SU-DHL-6 (cell line): ENCODE measurements at regions not wholly inside any gene's neighbourhood (a gene's known extent, or its start where the extent isn't known, plus 50 kb on each side); places are given as distances from the start of the nearest gene placed in this dataset.

ENCODE experiments used
- H2AFZ ChIP-seq: fragments of 200-600 bp; sonication (generic); 2 replicates; pipeline ENCODE4 v1.6.1; 2014; ENCODE audit warnings: low read depth, mild to moderate bottlenecking, moderate library complexity, mixed read lengths, antibody characterized with exemption, low read length; ENCODE audit not compliant: severe bottlenecking
- H3F3A ChIP-seq: fragments of 200-600 bp; shearing (Covaris generic); 2 replicates; pipeline ENCODE4 v1.6.0; 2016; ENCODE audit warnings: antibody characterized with exemption, mild to moderate bottlenecking; ENCODE audit not compliant: insufficient read depth
- H3K27ac ChIP-seq: fragments of 200-600 bp; sonication (generic); 2 replicates; pipeline ENCODE4 v1.5.1; 2016; ENCODE audit warnings: low read depth, mild to moderate bottlenecking, low read length, moderate library complexity, mixed read lengths
- H3K27me3 ChIP-seq: fragments of 200-600 bp; sonication (generic), shearing (Covaris generic); 2 replicates; pipeline ENCODE4 v1.6.0; 2014; ENCODE audit warnings: mild to moderate bottlenecking, low read length
- H3K36me3 ChIP-seq: fragments of 200-600 bp; sonication (generic); 2 replicates; pipeline ENCODE4 v1.6.1; 2014; ENCODE audit warnings: mild to moderate bottlenecking, low read length, mixed read lengths
- H3K4me2 ChIP-seq: fragments of 300-600, 200-600 bp; shearing (Covaris generic), sonication (generic); 2 replicates; pipeline ENCODE4 v1.6.0; 2014; ENCODE audit warnings: low read length, low read depth, mild to moderate bottlenecking; ENCODE audit not compliant: poor library complexity, severe bottlenecking
- H3K4me3 ChIP-seq: fragments of 200-600 bp; sonication (generic); 2 replicates; pipeline ENCODE4 v1.5.1; 2014; ENCODE audit warnings: antibody characterized with exemption, low read length, mild to moderate bottlenecking, mixed read lengths; ENCODE audit not compliant: insufficient read depth, poor library complexity, severe bottlenecking
- H3K79me2 ChIP-seq: fragments of 200-600 bp; sonication (generic); 2 replicates; pipeline ENCODE4 v1.6.1; 2014; ENCODE audit warnings: mild to moderate bottlenecking, low read length, moderate library complexity; ENCODE audit not compliant: insufficient read depth
- H3K9ac ChIP-seq: fragments of 200-600 bp; sonication (generic); 2 replicates; pipeline ENCODE4 v1.7.0; 2014; ENCODE audit warnings: mild to moderate bottlenecking, low read length
- H3K9me2 ChIP-seq: fragments of 200-600 bp; sonication (generic); replicated peaks from 2 replicates; pipeline ENCODE4 v1.6.1; 2014; ENCODE audit warnings: low read length; ENCODE audit not compliant: insufficient read depth
- H3K9me3 ChIP-seq: fragments of 200-600 bp; sonication (generic); 2 replicates; pipeline ENCODE4 v1.6.1; 2014; ENCODE audit warnings: low read length, mixed read lengths; ENCODE audit not compliant: insufficient read depth
- H4K20me1 ChIP-seq: fragments of 200-600 bp; sonication (generic); 2 replicates; pipeline ENCODE4 v1.6.1; 2014; ENCODE audit warnings: low read depth, mild to moderate bottlenecking, antibody characterized with exemption, low read length, moderate library complexity, mixed read lengths
- EZH2phosphoT487 ChIP-seq: fragments of 200-600 bp; sonication (generic), shearing (Covaris generic); conservative IDR thresholded peaks from 2 replicates; pipeline ENCODE4 v1.6.1; 2018; ENCODE audit warnings: mild to moderate bottlenecking, antibody characterized with exemption, low read length, moderate library complexity, mixed read lengths
- TF ChIP-seq, protein P1 (sequence below): fragments of 200-600 bp; sonication (generic); IDR thresholded peaks from one replicate; pipeline ENCODE4 v1.5.1; 2017; ENCODE audit warnings: antibody characterized with exemption, mild to moderate bottlenecking, low read length, moderate library complexity; ENCODE audit not compliant: insufficient read depth, poor library complexity, severe bottlenecking

DNA sequence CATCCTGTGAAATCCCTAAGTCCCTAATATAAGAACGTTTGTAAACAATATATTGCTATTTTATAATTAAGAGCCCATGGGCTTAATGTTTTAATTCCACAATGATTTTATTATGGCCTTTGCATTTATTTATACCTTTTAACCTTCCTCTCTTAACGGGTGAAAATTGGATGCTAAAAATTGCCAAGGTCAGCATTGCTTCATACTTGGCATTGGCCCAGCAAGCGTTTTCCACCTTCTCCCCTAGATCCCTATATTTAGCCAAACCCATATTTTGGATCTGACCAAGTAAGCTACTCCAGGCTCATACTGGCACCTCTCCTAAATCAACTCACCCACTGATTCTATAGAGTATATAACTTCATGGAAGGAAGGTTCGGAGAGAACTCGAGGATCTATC, 188.0 kb upstream of the NR2F2 start:
- Histone ChIP-seq H3F3A (no peaks in the 10 kb centered on the region), H3K36me3 (no peaks in the 10 kb centered on the region), H2AFZ (no peak overlapping the region), H3K4me2 (no peak overlapping the region), H3K9me3 (0 out of 2 replicates have a peak, but pooled peaks cover 4% of the 10 kb centered on the region), H3K27me3 (no peaks in the 10 kb centered on the region), H3K4me3 (no peak overlapping the region), H3K27ac (no peak overlapping the region), H3K79me2 (no peaks in the 10 kb centered on the region), H3K9me2 (no peaks in the 10 kb centered on the region), H4K20me1 (no peaks in the 10 kb centered on the region), H3K9ac (no peak overlapping the region)
- no peak for TF ChIP-seq EZH2phosphoT487
- TF ChIP-seq, protein P1, sequence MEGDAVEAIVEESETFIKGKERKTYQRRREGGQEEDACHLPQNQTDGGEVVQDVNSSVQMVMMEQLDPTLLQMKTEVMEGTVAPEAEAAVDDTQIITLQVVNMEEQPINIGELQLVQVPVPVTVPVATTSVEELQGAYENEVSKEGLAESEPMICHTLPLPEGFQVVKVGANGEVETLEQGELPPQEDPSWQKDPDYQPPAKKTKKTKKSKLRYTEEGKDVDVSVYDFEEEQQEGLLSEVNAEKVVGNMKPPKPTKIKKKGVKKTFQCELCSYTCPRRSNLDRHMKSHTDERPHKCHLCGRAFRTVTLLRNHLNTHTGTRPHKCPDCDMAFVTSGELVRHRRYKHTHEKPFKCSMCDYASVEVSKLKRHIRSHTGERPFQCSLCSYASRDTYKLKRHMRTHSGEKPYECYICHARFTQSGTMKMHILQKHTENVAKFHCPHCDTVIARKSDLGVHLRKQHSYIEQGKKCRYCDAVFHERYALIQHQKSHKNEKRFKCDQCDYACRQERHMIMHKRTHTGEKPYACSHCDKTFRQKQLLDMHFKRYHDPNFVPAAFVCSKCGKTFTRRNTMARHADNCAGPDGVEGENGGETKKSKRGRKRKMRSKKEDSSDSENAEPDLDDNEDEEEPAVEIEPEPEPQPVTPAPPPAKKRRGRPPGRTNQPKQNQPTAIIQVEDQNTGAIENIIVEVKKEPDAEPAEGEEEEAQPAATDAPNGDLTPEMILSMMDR = no peak

DNA sequence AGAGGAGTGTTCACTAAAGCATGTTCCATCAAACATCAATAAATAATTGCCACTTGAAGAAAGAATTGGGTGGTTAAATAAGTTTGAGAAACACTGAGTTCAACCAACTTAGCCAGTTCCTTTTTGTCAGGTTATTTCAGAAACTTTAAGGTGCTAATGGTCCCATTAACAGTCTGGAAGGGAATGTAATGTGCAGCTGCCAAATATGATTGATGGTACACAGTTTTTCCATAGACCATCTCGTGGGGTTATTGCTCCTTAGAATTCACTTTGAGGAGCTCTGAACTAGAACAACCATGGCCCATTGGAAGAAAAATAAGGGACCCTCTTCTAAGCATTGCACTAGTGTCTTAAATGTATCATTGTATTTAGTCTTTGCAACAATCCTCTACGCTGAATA, 185.8 kb upstream of the NR2F2 start:
- TF ChIP-seq, protein P1 = no peak
- TF ChIP-seq EZH2phosphoT487 = no peak
- no peak overlapping the region for H3K9ac ChIP-seq
- 0 out of 2 replicates have a peak, but pooled peaks cover 4% of the 10 kb centered on the region for H3K9me3 ChIP-seq
- H3K27me3 ChIP-seq = no peaks in the 10 kb centered on the region
- H2AFZ ChIP-seq = no peak overlapping the region
- H3K9me2 ChIP-seq = no peaks in the 10 kb centered on the region
- H3K4me2 ChIP-seq = no peak overlapping the region
- H3K36me3 ChIP-seq = no peaks in the 10 kb centered on the region
- H3K79me2 ChIP-seq = no peaks in the 10 kb centered on the region
- H4K20me1 ChIP-seq = no peaks in the 10 kb centered on the region
- H3F3A ChIP-seq = no peaks in the 10 kb centered on the region
- H3K27ac ChIP-seq = no peak overlapping the region
- H3K4me3 ChIP-seq = no peak overlapping the region

DNA sequence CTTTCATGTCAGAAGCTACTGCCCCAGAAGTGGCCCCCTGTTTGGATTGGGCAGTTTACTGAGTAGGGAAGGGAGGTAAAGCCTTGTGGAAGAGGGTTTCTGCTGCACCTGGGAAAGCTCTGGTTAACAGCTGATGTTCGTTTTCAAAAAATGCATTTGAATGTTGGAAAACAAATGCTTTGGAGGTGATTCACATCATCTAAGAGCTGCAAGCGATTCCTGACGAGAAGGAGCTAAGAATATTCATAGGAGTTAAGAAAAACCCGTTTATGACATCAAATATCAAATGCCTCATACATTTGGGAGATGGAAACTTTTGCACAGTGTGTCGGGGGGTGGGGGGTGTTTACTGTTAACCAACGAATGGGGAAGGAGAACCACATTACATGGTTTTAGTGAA, 183.8 kb upstream of the NR2F2 start:
- Histone ChIP-seq H4K20me1 (no peaks in the 10 kb centered on the region), H2AFZ (no peak overlapping the region), H3K79me2 (no peaks in the 10 kb centered on the region), H3K27ac (no peak overlapping the region), H3K9ac (no peak overlapping the region), H3K27me3 (no peaks in the 10 kb centered on the region), H3F3A (no peaks in the 10 kb centered on the region), H3K36me3 (no peaks in the 10 kb centered on the region), H3K4me3 (no peak overlapping the region), H3K9me3 (no peaks in the 10 kb centered on the region), H3K9me2 (no peaks in the 10 kb centered on the region), H3K4me2 (no peak overlapping the region)
- TF ChIP-seq, protein P1 = no peak
- TF ChIP-seq EZH2phosphoT487 = no peak
